ENCODE measurements at regions not wholly inside any gene's neighbourhood (a gene's known extent, or its start where the extent isn't known, plus 50 kb on each side); places are given as distances from the start of the nearest gene placed in this dataset.
A peak's percentile ranks its signal among the peaks of the same experiment; 100 is the strongest.
"Not testable (repeated sequence)": the region's sequence is repeated elsewhere in the genome, so short reads cannot be mapped to it uniquely, and the experiment has no call there.

DNA sequence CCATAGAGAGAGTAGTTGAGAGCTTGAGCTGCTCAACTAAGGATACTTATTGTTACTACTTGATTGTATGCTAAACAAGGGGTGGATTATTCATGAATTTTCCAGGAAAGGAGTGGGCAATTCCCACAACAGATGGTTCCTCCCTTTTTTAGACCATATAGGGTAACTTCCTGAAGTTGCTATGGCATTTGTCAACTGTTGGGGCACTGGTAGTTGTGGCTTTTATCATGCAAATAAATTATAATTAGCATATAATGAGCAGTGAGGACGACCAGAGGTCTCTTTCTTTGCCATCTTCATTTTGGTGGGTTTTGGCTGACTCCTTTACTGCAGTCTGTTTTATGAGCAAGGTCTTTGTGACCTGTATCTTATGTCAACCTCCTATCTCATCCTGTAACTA, 1403.5 kb upstream of the PABPC4L start:
- no peak for DNase-seq (ENCODE audit: low spot score)

DNA sequence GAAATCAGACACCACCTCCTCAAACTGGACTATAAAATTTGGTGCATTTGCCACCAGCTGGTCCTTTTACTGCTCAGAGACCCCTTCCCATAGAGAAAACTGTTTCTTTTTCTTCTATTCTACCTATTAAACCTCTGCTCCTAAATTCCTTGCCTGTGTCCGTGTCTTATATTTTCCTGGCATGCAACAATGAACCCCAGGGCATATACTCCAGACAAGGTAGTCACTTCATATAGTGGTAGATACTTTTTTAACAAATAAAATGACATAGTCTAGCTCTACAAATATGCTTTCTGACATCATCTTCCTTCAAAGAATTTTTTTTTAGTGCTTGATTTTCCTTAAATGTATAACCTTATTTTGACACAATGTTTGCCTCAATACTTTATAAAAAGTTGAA, 1402.9 kb upstream of the PABPC4L start:
- no peak for DNase-seq (ENCODE audit: low spot score)

DNA sequence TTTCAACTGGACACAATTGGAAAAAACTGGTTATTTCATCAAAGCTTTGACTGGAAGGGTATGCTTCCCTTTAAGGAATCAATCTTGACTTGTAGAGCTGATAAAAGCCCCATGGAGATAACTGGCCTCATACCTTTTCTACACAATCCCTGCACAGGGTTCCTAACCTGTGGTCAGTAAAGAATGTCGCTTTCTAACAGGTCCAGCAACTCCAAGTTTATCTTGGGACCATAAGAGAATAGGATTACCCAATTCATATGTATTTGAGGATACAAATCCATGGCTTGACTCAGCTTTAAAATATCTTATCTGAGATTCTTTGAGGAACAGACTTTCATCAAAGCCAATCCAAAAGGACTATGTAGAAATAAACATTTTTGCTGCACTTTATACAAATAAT, 1399.8 kb upstream of the PABPC4L start:
- DNase-seq (ENCODE audit: low spot score): no peak

DNA sequence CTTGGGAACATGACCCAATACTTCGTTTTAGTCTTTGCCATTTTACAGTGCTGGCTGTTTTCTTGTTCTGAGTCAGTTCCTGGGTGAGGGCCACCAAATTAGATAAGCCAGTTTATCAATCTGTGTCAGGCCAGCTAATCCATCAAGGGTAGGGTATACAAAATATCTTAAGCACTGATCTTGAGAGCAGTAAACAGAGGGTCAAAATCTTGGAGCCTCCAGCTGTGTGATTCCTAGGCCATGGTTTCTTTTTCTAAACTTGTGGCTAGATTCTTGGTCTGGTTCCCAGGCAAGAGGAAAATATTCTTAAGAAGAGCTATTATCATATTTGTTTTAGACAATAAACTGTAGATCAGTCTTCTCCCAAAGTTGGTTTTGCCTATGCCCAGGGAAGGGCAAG, 1396.6 kb upstream of the PABPC4L start:
- no peak for DNase-seq (ENCODE audit: low spot score)

DNA sequence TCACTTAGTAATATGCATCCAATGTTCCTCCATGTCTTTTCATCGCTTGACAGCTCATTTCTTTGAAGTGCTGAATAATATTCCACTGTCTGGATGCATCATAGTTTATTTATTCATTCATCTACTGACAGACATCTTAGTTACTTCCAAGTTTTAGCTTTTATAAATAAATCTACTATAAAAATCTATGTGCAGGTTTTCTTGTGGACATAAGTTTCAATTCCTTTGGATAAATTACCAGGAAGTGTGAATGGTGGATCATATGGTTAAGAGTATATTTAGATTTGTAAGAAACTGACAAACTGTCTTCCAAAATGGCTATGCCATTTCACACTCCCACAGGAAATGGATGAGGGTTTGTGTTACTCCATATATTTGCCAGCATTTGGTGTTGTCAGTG, 1392.9 kb upstream of the PABPC4L start:
- no peak for DNase-seq (ENCODE audit: low spot score)

DNA sequence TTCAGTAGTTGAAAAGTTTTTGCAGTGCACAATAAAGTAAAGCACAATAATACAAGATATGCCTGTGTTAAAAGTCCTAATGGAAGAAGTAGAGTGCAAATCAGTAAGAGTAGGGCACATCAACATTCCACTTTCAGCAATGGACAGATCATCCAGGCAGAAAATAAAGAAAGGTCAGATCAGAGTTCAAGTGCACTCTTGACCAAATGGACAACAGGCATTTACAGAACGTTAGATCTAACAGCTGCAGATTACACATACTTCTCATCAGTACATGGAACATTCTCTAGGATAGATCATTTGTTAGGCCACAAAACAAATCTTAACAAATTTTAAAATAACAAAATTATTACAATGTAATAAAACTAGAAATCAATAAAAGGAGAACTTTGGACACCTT, 1373.5 kb upstream of the PABPC4L start:
- no peak for DNase-seq (ENCODE audit: low spot score)

DNA sequence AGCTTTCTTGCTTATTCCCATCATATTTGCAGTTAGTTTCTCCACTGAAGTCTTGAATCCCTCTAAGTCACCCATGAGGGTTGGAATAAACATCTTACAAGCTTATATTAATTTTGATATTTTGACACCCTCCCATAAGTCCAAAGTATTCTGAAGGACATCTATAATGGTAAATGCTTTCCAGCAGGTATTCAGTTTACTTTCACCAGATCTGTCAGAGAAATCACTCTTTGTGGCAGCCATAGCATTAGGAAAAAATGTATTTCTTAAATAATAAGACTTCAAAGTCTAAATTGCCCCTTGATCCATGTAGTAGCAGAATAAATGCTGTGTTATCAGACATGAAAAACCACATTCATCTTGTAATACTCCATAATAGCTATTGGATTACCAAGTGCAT, 1371.7 kb upstream of the PABPC4L start:
- DNase-seq (ENCODE audit: low spot score): no peak

DNA sequence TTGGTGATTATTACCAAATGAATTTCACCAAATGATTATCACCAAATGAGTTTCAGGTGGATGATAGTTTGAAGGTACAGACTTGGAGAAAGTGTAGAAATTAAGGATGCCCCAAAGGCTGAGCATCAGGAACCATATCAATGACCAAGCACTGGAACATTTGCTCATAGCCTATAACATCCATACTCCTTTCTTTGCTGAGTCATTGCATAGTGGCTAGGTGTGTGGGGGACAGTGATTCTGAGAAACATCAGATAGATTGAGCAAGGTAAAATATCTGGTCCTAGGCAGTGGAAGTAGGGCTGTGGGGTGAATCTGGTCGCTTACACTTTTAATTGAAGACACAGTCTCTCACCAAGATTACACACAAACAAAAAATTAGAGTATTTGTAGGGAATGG, 1362.5 kb upstream of the PABPC4L start:
- no peak for DNase-seq (ENCODE audit: low spot score)

DNA sequence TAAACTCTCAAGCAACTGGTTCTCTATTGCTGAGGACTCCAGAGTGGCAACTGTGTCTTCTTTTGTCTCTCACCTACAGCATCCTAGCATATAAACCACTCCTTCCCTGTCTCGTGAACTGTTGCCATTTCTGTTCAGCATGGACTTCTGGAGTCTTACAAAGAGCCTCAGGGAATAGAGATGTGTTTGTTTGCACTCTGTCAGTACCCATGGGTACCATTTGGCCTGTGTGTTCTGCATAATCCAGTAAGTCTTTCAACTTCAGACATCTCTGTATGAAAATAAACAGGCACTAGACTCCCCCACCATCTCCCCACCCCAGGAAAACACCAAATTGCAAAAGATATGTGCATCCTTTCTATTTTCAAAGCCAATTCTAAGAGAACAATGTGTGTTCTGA, 1351.6 kb upstream of the PABPC4L start:
- no peak for DNase-seq (ENCODE audit: low spot score)

DNA sequence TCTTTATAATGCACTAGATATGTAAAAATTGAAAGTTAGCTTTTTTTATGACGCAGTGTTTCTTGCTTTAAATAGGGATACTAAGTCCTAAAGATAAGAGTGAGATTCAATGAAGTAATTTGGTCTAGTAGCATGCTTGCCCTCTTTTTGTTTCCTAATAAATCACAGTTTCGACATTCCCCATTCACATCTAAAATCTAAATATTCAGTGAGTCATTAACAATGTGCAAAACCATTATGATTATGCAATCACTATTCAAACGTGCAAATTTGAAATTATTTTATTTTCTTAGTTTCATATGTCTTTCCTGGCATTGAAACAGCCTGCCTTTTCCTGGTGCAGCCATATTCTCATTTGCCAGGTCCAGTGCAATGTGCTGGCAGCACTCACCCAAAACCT, 1350.5 kb upstream of the PABPC4L start:
- DNase-seq (ENCODE audit: low spot score): no peak

DNA sequence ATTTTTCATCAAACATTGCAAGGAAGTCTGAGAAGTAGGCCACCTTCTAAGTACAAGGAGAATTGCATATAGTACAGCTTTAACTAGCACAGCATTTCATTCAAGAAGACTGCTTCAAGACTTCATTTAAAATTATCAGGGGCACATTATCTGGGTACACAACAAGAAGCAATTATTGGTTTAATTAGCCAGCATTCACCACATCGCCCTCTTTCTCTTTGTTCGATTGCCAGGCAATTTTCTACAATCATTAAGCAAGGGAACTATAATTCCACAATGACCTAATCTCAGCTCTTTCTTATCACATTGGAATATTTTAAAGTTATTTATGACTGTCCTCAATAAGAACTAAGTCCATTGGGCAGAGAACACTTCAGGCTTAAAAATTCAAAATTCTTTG, 1347.1 kb upstream of the PABPC4L start:
- DNase-seq (ENCODE audit: low spot score): no peak

DNA sequence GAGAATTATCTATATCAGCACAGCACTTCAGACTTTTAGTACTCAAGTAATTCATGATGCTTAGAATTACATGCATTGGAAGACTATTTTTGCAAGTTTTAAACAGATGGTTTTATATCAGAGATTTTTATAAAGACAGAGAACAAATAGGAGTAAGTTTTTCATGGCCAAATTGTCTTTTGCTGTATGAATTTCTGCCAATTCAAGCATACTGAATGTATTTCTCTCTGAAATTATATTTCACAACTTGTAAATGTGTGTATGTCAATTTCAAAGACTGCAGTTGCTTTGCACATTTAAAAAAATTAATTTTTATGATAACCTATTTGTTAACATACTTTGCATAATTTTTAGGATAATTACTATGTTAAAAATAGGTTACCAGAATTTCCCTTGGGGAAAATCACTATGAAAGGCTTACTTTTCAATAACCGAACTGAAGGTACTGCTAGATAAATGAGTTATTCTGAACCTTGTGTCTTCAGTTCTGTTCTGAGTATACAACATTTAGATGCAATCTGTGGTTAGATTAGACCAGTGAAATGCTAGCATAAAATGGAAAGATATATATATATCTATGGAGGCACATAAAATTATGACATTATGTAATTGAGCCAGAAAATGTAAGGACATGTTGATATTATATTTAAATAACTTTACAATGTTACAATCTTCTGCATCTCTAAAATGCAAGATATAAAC, 1344.2 kb upstream of the PABPC4L start:
- DNase-seq (ENCODE audit: low spot score): no peak

DNA sequence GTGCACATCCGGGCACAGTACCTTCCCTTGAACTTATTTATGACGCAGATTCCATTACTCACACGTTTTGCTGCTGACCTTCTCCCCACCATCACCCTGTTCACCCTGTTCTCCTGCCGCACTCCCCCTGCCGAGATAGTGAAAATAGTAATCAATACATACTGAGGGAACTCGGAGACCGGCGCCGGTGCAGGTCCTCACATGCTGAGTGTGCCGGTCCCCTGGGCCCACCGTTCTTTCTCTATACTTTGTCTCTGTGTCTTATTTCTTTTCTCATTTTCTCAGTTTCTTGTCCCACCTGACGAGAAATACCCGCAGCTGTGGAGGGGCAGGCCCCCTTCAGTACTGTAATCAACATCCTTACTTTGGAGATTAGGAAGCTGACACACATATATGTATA, 1337.1 kb upstream of the PABPC4L start:
- DNase-seq (ENCODE audit: low spot score): no peak

DNA sequence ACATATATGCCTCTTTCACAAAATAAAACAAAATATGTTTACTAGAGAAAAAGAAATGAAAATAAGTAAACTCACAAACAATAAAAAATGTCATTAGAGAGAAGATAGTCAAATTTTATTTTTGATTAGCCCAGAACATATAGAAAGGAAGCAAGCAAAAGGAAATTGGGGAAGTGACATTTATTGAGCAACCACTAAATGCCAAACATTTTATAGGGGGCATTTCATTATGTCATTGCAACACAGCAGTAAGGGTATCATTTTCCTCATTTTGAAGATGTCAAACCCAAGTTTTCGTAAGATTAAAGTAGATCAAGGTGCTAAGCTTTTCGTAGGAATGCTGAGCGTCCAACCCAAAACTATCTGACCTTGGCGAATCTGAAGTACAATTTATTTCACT, 1331.5 kb upstream of the PABPC4L start:
- no peak for DNase-seq (ENCODE audit: low spot score)

DNA sequence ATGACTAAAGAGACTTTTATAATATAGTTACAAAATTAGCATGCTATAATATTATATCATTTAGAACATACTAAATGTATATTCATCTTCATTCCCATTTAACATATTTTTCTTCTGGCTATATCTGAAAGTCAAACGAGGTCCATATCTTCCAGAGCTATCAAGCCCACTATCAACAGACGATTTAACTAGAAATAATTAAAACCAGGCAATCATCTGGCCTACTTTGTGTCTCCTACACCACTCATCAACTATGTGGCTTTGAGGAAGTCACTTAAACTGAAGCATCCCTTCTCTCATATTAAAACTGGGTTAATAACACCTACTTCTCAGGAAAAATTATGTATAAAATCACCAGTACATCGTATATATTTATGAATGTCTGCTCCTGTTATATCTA, 1330.5 kb upstream of the PABPC4L start:
- no peak for DNase-seq (ENCODE audit: low spot score)

DNA sequence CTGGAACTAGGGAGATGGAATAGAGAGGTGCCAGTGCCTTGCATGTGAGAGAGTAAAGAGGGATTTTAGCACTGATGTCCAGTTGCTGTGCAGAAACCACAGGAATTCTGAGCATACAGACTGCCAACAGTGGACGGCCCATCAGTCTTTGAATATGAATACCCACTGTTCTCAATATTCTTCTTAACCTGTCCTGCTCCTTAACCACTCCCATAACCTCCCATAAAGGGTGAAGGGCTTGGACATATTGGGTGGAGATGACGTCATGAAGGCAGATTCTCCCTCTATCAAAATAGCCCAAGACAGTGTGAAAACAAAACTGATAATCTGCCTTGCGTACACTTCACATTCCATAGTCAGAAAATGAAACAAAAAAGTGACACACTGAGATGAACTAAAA, 1313.7 kb upstream of the PABPC4L start:
- no peak for DNase-seq (ENCODE audit: low spot score)

DNA sequence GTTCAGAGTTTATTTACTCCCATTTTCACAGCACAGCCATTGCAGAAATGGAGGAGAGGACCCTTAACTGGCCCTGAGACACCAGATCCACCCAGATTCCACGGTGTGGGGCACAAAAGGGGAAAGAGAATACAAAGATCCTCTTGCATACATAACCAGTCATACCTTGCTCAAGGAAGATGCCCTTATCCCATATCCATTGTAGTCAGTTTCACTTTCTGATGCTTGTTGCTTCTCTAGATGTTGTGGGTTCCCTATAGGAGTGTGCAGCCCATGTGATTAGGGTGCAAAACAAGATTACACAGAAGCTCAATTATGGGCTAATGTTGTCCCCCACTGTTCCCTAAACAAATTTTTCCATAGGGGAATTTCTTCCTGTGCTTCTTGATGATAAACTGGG, 1309.0 kb upstream of the PABPC4L start:
- DNase-seq (ENCODE audit: low spot score): no peak

DNA sequence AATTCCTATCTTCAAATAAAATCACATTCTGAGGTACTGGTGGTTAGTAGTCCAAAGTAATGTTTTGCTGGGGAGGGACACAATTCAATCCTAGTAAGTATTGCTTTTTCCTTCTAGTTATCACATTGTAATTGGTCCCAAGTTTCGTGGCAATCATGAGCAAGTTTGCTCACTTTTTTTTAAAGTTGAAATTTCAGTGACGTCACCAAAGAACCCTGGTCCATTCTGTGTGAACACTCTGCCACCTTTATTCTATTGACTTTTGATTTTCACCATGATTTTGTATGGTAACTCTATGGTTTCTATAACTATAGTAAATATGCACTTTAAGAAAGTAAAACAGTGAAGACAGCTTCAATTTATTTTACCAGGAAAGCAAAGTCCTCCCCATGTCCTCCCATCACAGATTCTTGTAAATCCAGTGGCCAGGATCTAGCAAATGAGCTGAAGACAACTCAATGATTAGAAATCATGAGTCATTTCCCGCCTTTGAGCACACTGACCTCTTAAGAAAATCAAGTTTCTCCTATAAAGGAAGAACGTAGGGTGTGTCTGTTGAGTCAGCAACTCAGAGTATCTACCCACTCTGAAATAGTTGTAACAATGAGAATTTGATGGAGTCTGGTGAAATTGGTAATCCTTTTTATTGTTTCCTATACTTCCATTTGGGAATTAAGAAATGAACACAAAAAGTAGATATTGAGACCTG, 1306.6 kb upstream of the PABPC4L start:
- DNase-seq (ENCODE audit: low spot score): peak; percentile 61

DNA sequence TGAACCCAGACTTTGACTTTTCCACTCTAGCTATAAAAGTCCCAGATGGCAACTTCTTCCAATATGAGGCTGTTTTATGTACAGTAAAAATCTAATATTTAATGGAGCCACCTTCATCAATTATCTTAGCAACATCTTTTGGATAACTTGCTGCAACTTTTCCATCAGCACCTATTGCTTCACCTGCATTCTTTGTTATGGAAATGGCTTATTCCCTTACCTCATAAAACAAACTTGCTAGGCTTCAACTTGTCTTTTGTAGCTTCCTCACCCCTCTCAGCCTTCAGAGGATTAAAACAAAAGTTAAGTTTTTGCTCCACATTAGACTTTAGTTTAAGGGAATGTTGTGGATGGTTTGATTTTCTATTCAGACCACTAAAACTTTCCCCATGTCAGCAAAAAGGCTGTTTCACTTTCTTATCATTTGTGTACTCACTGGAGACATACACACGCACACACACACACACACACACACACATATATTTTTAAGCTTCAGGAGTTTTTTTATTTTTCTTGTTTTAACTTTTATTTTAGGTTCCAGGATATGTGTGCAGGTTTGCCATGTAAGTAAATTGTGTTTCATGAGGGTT, 1296.1 kb upstream of the PABPC4L start:
- DNase-seq (ENCODE audit: low spot score): no peak

DNA sequence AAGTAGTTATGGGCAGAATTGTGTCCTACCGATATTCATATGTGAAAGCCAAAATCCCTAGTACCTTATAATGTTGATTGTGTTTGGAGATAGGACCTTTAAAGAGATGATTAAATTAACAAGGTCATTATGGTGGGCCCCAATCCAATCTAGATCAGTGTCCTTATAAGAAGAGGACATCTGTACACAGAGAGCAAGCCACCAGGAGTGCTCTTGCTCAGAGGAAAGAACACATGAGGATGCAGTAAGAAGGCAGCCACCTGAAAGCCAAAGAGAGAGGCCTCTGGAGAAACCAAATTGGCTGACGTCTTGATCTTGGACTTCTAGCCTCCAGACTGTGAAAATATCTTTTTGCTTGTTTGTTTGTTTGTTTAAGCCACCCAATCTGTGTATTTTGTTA, 1290.8 kb upstream of the PABPC4L start:
- DNase-seq (ENCODE audit: low spot score): no peak

DNA sequence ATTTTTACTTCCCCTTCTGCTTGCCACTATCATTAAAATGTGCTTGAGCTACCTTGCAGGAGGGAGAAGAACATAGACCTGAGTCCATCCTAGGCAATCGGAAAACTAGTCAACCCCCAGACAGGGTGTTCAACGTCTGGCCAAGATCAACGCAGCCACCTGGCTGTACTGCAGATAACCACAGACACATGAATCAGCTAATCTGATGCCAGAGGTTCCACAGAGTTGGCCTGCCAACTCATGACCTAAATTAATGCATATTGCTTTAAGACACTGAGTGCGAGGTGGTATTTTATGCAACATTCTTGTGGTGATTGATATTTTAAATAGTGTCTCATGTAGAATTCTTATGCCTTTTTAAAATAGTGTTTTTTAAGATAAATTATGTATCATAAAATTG, 1283.8 kb upstream of the PABPC4L start:
- no peak for DNase-seq (ENCODE audit: low spot score)

DNA sequence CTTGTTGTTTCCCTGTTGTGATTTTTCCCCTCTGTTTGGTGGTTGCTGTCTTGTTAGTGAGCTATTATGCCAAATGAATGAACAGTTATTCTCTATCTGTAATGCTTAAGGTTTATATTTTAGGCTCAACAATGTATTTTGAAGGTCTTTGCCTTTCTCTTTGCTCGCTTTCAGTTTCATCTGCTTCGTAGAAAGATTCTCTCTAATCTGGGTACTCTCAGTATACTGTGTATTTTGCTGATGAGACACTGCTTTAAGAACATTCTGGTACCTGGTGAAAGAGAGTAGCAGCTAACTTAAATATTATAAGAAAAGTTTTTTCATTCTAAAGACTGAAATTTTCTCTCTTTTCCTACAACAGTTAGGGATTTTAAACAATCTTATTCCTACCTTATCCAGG, 1274.7 kb upstream of the PABPC4L start:
- no peak for DNase-seq (ENCODE audit: low spot score)

DNA sequence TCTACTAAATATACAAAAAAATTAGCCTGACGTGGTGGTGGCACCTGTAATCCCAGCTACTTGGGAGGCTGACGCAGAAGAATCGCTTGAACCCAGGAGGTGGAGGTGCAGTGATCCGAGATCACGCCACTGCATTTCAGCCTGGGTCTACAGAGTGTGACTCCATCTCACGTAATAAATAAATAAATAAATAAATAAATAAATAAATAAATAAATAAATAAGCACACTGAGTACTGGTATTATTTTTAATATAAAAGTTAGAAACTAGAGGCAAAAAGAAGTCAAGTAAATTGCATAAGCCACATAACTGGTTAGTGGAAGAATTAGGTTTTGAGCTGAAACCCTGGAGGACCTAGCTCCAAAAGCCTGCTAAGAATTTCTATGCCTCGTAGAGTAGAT, 1262.7 kb upstream of the PABPC4L start:
- no peak for DNase-seq (ENCODE audit: low spot score)

DNA sequence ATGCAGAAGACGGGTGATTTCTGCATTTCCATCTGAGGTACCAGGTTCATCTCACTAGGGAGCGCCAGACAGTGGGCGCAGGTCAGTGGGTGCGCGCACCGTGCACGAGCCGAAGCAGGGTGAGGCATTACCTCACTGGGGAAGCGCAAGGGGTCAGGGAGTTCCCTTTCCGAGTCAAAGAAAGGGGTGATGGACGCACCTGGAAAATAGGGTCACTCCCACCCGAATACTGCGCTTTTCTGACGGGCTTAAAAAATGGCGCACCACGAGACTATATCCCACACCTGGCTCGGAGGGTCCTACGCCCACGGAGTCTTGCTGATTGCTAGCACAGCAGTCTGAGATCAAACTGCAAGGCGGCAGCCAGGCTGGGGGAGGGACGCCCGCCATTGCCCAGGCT, 1246.0 kb upstream of the PABPC4L start:
- not testable (repeated sequence) for DNase-seq (ENCODE audit: low spot score)
